GM12878 (cell line): ENCODE measurements at regions not wholly inside any gene's neighbourhood (a gene's known extent, or its start where the extent isn't known, plus 50 kb on each side); places are given as distances from the start of the nearest gene placed in this dataset.

Experiments
- ATAC-seq: fragments of 200-7000 bp; cut with Tn5 transposase; 3 replicates; pipeline ENCODE4 v1.9.1; 2020; ENCODE audit warnings: mild to moderate bottlenecking, moderate library complexity
- BruUV-seq: library from RNA; stranded (reverse); fragments of 400-500 nt; replicated peaks from 2 replicates; lab custom pipeline; 2021; lab: Mats Ljungman, UMichigan
- CTCF ChIA-PET: fragments of 300-600 bp; sonication (Branson Sonifier 250); formaldehyde crosslinking; extraction: SDS; loops from one replicate; lab custom pipeline; 2021; ENCODE audit warnings: inconsistent platforms; lab: Yijun Ruan, JAX
- POLR2A ChIA-PET: fragments of 350-600 bp; formaldehyde crosslinking; extraction: SDS; loops from one replicate; lab custom pipeline; 2021; ENCODE audit warnings: inconsistent platforms; lab: Charles Lee
- RAD21 ChIA-PET: fragments of 300-600 bp; sonication (Branson Sonifier 250); formaldehyde crosslinking; loops from one replicate; lab custom pipeline; 2023; ENCODE audit warnings: antibody characterized with exemption; ENCODE audit not compliant: unreplicated experiment; lab: Charles Lee
- SMC1A ChIA-PET: fragments of 300-600 bp; sonication (Branson Sonifier 250); formaldehyde crosslinking; loops from one replicate; lab custom pipeline; 2023; ENCODE audit not compliant: unreplicated experiment, uncharacterized antibody; lab: Charles Lee
- DNase-seq: peaks from one replicate; pipeline ENCODE4 v3.0.0-alpha.2; 2011; ENCODE audit warnings: low read depth, low spot score
- FAIRE-seq: peaks from 3 replicates; lab custom pipeline; 2011; peaks lifted over from hg19 to GRCh38; lab: Jason Lieb, UNC
- H2AFZ ChIP-seq: 2 replicates; pipeline ENCODE4 v1.6.0; 2011; ENCODE audit warnings: low read depth, low read length, control low read depth; ENCODE audit not compliant: control insufficient read depth
- H3K27ac ChIP-seq: 2 replicates; pipeline ENCODE4 v1.5.1; 2011; ENCODE audit warnings: control low read depth; ENCODE audit not compliant: control insufficient read depth, insufficient read depth
- H3K27me3 ChIP-seq, 2 experiments: replicated peaks in 1 of 2; 2 replicates each; pipeline versions ENCODE4 v1.6.0 to v1.6.1; 2011; ENCODE audit warnings: low read length in 1 of 2; ENCODE audit not compliant: control insufficient read depth in 2 of 2, insufficient read depth in 2 of 2
- H3K36me3 ChIP-seq, 2 experiments: 2 replicates each; pipeline ENCODE4 v1.5.1; 2011; ENCODE audit warnings: low read length in 1 of 2; ENCODE audit not compliant: control insufficient read depth in 2 of 2, insufficient read depth in 2 of 2
- H3K4me1 ChIP-seq: 2 replicates; pipeline ENCODE4 v1.6.1; 2011; ENCODE audit warnings: mild to moderate bottlenecking, low read length, moderate library complexity, mixed read lengths; ENCODE audit not compliant: control insufficient read depth, insufficient read depth
- H3K4me2 ChIP-seq: 2 replicates; pipeline ENCODE4 v1.6.0; 2011; ENCODE audit warnings: control low read depth; ENCODE audit not compliant: control insufficient read depth, insufficient read depth
- H3K4me3 ChIP-seq: fragments of 200-600 bp; sonication (generic); 2 replicates; pipeline ENCODE4 v1.5.1; 2016
- H3K79me2 ChIP-seq: 2 replicates; pipeline ENCODE4 v1.6.0; 2011; ENCODE audit warnings: low read length; ENCODE audit not compliant: control insufficient read depth, insufficient read depth
- H3K9ac ChIP-seq: 2 replicates; pipeline ENCODE4 v1.8.0; 2011; ENCODE audit warnings: low read length, control low read depth, mixed read lengths; ENCODE audit not compliant: control insufficient read depth, insufficient read depth
- H3K9me3 ChIP-seq: replicated peaks from 3 replicates; pipeline ENCODE4 v1.5.1; 2011; ENCODE audit warnings: mild to moderate bottlenecking, low read length; ENCODE audit not compliant: control insufficient read depth, insufficient read depth
- H4K20me1 ChIP-seq: 2 replicates; pipeline ENCODE4 v1.6.0; 2011; ENCODE audit not compliant: control insufficient read depth, insufficient read depth
- CEBPB ChIP-seq, 2 experiments: fragments of 150-350 bp in 1 of 2; IDR thresholded peaks; 2 replicates each; pipeline ENCODE4 v1.6.1; 2012 to 2014; ENCODE audit warnings: low read depth in 2 of 2, low read length in 2 of 2, borderline replicate concordance in 1 of 2, inconsistent platforms in 1 of 2
- IKZF2 ChIP-seq, 2 experiments: fragments of 450-650 bp; IDR thresholded peaks; 2 replicates each; pipeline ENCODE4 v1.6.1; 2017; ENCODE audit warnings: mild to moderate bottlenecking in 2 of 2, moderate library complexity in 2 of 2
- NFYB ChIP-seq: IDR thresholded peaks from 2 replicates; pipeline ENCODE4 v1.6.1; 2011; ENCODE audit warnings: low read depth, mild to moderate bottlenecking, low read length, improper control_type of control experiment, moderate library complexity; ENCODE audit not compliant: insufficient read depth
- POLR2A ChIP-seq: IDR thresholded peaks from 2 replicates; pipeline ENCODE4 v1.6.1; 2011; ENCODE audit warnings: low read depth, mild to moderate bottlenecking, low read length
- POU2F2 ChIP-seq: IDR thresholded peaks from 3 replicates; pipeline ENCODE4 v1.6.1; 2011; ENCODE audit warnings: low read depth, mild to moderate bottlenecking, low read length, borderline replicate concordance
- SMARCA5 ChIP-seq: fragments of 450-650 bp; IDR thresholded peaks from 2 replicates; pipeline ENCODE4 v1.6.1; 2017; ENCODE audit warnings: mild to moderate bottlenecking
- SP1 ChIP-seq: IDR thresholded peaks from one replicate; pipeline ENCODE4 v1.6.1; 2011; ENCODE audit warnings: low read depth, low read length
- WRNIP1 ChIP-seq: IDR thresholded peaks from 2 replicates; pipeline ENCODE4 v1.6.1; 2011; ENCODE audit warnings: low read depth, low read length, improper control_type of control experiment, borderline replicate concordance
- ZNF207 ChIP-seq: fragments of 450-650 bp; IDR thresholded peaks from 2 replicates; pipeline ENCODE4 v1.6.1; 2014; ENCODE audit warnings: antibody characterized with exemption, mild to moderate bottlenecking, borderline replicate concordance
- ZNF622 ChIP-seq: fragments of 450-650 bp; IDR thresholded peaks from 2 replicates; pipeline ENCODE4 v1.6.1; 2017; ENCODE audit warnings: mild to moderate bottlenecking, inconsistent platforms
- WGBS: methylation state at CpG from one replicate; pipeline ENCODE4 v1.1.6; 2016; ENCODE audit warnings: low lambda C conversion rate; ENCODE audit not compliant: insufficient replicate concordance, insufficient coverage; ENCODE audit errors: missing lambda C conversion rate; 5-methylcytosine and 5-hydroxymethylcytosine counted together
- in situ Hi-C: fragments of 300-500 bp; cut with MboI; formaldehyde crosslinking; loops from 9 replicates; pipeline ENCODE4 v1.14.3; 2018; ENCODE audit warnings: mixed read lengths
- intact Hi-C: fragments of 100-400 bp; cut with micrococcal nuclease; formaldehyde crosslinking; loops from one replicate; pipeline ENCODE4 v1.14.2; 2022; ENCODE audit not compliant: unreplicated experiment
- TF ChIP-seq, protein P1 (sequence below): fragments of 450-650 bp; formaldehyde crosslinking; IDR thresholded peaks from 2 replicates; pipeline ENCODE4 v1.4.0; 2022; ENCODE audit warnings: mild to moderate bottlenecking, moderate library complexity
- TF ChIP-seq, protein P2 (sequence below): fragments of 450-650 bp; IDR thresholded peaks from 2 replicates; pipeline ENCODE4 v1.6.1; 2016; ENCODE audit warnings: mild to moderate bottlenecking, moderate library complexity, borderline replicate concordance
- TF ChIP-seq, protein P3 (sequence below): IDR thresholded peaks from 2 replicates; pipeline ENCODE4 v1.6.1; 2011; ENCODE audit warnings: low read depth, mild to moderate bottlenecking, low read length, moderate library complexity, borderline replicate concordance; ENCODE audit errors: extremely low read depth

DNA sequence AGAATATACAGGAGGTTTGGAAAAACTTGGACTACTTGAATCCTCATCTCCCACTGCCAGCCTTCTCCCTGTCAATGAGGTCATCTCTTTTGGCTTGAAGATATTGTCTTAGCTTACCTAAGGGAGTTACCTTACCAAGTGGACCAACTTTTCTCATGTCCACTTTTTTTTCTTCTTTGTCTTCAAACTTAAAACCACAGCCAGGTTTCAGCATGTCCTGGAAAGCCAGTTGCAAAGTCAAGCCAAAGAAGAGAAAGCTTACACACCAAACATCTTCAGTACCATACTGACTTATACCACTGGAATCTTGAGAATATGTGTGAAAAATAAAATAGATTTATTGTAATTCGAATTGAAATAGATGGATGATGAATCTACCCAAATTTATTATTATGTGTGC lies 520.5 kb downstream of the HTR7 start:
- DNase-seq (no peak), ATAC-seq (no peak), FAIRE-seq (no peak)
- ChIA-PET CTCF (no interaction called here), RAD21 (no interaction called here), SMC1A (no interaction called here), POLR2A (no interaction called here)
- no peak overlapping the region for H2AFZ ChIP-seq
- in situ Hi-C loops, result no loop called here
- no peaks in the 10 kb centered on the region for H4K20me1 ChIP-seq
- no peak overlapping the region for H3K4me3 ChIP-seq
- no peak overlapping the region for H3K4me2 ChIP-seq
- no peaks in the 10 kb centered on the region for H3K27me3 ChIP-seq
- no peaks in the 10 kb centered on the region for H3K79me2 ChIP-seq
- TF ChIP-seq ZNF622 (no peak), SMARCA5 (no peak), IKZF2 (IDR thresholded peaks at IDR 0.05) (no peak), WRNIP1 (no peak), SP1 (no peak), POU2F2 (no peak), CEBPB (IDR thresholded peaks at IDR 0.05; ENCODE audit: borderline replicate concordance in 1 of 2, low read depth in 2 of 2, low read length in 2 of 2) (no peak), ZNF207 (no peak), NFYB (no peak), POLR2A (no peak)
- TF ChIP-seq, protein P1, sequence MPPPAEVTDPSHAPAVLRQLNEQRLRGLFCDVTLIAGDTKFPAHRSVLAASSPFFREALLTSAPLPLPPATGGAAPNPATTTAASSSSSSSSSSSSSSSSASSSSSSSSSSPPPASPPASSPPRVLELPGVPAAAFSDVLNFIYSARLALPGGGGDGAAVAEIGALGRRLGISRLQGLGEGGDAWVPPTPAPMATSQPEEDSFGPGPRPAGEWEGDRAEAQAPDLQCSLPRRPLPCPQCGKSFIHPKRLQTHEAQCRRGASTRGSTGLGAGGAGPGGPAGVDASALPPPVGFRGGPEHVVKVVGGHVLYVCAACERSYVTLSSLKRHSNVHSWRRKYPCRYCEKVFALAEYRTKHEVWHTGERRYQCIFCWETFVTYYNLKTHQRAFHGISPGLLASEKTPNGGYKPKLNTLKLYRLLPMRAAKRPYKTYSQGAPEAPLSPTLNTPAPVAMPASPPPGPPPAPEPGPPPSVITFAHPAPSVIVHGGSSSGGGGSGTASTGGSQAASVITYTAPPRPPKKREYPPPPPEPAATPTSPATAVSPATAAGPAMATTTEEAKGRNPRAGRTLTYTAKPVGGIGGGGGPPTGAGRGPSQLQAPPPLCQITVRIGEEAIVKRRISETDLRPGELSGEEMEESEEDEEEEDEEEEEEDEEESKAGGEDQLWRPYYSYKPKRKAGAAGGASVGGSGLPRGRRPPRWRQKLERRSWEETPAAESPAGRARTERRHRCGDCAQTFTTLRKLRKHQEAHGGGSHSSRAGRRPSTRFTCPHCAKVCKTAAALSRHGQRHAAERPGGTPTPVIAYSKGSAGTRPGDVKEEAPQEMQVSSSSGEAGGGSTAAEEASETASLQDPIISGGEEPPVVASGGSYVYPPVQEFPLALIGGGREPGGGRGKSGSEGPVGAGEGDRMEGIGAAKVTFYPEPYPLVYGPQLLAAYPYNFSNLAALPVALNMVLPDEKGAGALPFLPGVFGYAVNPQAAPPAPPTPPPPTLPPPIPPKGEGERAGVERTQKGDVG (CRISPR knock-in tag), result no peak
- TF ChIP-seq, protein P2, sequence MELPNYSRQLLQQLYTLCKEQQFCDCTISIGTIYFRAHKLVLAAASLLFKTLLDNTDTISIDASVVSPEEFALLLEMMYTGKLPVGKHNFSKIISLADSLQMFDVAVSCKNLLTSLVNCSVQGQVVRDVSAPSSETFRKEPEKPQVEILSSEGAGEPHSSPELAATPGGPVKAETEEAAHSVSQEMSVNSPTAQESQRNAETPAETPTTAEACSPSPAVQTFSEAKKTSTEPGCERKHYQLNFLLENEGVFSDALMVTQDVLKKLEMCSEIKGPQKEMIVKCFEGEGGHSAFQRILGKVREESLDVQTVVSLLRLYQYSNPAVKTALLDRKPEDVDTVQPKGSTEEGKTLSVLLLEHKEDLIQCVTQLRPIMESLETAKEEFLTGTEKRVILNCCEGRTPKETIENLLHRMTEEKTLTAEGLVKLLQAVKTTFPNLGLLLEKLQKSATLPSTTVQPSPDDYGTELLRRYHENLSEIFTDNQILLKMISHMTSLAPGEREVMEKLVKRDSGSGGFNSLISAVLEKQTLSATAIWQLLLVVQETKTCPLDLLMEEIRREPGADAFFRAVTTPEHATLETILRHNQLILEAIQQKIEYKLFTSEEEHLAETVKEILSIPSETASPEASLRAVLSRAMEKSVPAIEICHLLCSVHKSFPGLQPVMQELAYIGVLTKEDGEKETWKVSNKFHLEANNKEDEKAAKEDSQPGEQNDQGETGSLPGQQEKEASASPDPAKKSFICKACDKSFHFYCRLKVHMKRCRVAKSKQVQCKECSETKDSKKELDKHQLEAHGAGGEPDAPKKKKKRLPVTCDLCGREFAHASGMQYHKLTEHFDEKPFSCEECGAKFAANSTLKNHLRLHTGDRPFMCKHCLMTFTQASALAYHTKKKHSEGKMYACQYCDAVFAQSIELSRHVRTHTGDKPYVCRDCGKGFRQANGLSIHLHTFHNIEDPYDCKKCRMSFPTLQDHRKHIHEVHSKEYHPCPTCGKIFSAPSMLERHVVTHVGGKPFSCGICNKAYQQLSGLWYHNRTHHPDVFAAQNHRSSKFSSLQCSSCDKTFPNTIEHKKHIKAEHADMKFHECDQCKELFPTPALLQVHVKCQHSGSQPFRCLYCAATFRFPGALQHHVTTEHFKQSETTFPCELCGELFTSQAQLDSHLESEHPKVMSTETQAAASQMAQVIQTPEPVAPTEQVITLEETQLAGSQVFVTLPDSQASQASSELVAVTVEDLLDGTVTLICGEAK, result no peak
- TF ChIP-seq, protein P3, sequence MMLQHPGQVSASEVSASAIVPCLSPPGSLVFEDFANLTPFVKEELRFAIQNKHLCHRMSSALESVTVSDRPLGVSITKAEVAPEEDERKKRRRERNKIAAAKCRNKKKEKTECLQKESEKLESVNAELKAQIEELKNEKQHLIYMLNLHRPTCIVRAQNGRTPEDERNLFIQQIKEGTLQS, result no peak
- intact Hi-C loops, result no loop called here
- no peaks in the 10 kb centered on the region for H3K36me3 ChIP-seq
- 6% methylated on average over 1 of the region's 1 CpG for WGBS
- H3K27ac ChIP-seq, result no peak overlapping the region
- no TSS peak for BruUV-seq
- no peaks in the 10 kb centered on the region for H3K9me3 ChIP-seq
- H3K4me1 ChIP-seq, result no peaks in the 10 kb centered on the region
- H3K9ac ChIP-seq, result no peak overlapping the region
